Activated B cell treated with CpG ODN at 0.5 μM for 24 hours (primary cell): ENCODE measurements at regions not wholly inside any gene's neighbourhood (a gene's known extent, or its start where the extent isn't known, plus 50 kb on each side); places are given as distances from the start of the nearest gene placed in this dataset.
"Not testable (repeated sequence)": the region's sequence is repeated elsewhere in the genome, so short reads cannot be mapped to it uniquely, and the experiment has no call there.

Source experiments
- ATAC-seq: fragments of 200-7000 bp; cut with Tn5 transposase; one replicate; pipeline ENCODE4 v1.10.0; 2021; ENCODE audit warnings: low read depth, mild to moderate bottlenecking, moderate library complexity
- CTCF ChIA-PET: fragments of 350-600 bp; sonication (Branson Sonifier 250); formaldehyde crosslinking; loops from one replicate; lab custom pipeline; 2021; ENCODE audit warnings: antibody characterized with exemption; lab: Charles Lee
- POLR2A ChIA-PET: fragments of 350-600 bp; sonication (Branson Sonifier 250); formaldehyde crosslinking; loops from one replicate; lab custom pipeline; 2021; ENCODE audit warnings: antibody characterized with exemption; lab: Charles Lee
- DNase-seq: peaks from one replicate; pipeline ENCODE4 v3.0.0; 2022
- H3K27ac Mint-ChIP-seq: one replicate; pipeline ENCODE4 v1.8.0; 2020; ENCODE audit warnings: mixed read lengths
- H3K27me3 Mint-ChIP-seq: one replicate; pipeline ENCODE4 v1.8.0; 2021; ENCODE audit warnings: mixed read lengths
- H3K36me3 Mint-ChIP-seq: one replicate; pipeline ENCODE4 v1.8.0; 2021; ENCODE audit warnings: low read depth, mixed read lengths
- H3K4me1 Mint-ChIP-seq: one replicate; pipeline ENCODE4 v1.8.0; 2021; ENCODE audit warnings: mixed read lengths
- H3K4me3 Mint-ChIP-seq: one replicate; pipeline ENCODE4 v1.8.0; 2020; ENCODE audit warnings: mild to moderate bottlenecking, mixed read lengths
- H3K9me3 Mint-ChIP-seq: one replicate; pipeline ENCODE4 v1.8.0; 2020; ENCODE audit warnings: mixed read lengths
- intact Hi-C: fragments of 100-400 bp; cut with micrococcal nuclease; formaldehyde crosslinking; loops from one replicate; pipeline ENCODE4 v1.15.1; 2024
- TF ChIP-seq, protein P1 (sequence below): fragments of 200-600 bp; IDR thresholded peaks from one replicate; pipeline ENCODE4 v1.8.0; 2022; ENCODE audit warnings: antibody characterized with exemption, mild to moderate bottlenecking

DNA sequence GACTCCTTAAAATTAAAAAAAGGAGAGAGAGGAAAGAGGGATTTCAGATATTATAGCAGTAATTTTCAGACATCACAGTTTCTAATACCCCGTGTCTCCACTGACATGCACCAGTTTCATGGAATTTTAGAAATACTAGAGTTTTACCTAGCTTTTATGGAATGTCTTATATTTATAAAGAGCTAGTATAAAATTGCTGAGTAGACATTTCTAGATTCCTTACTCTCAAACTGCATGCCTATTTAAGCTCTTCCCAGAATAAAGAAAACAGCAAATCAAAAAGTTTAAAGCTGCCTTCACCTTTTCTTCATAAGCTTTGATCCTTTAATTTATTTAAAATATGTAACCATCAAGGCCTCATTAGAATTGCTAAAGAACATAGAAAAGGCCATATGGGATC is 247.4 kb upstream of the IL12A start:
- POLR2A ChIA-PET: no interaction called here
- Mint-ChIP-seq H3K9me3 (no peaks in the 10 kb centered on the region), H3K36me3 (no peaks in the 10 kb centered on the region), H3K27ac (no peak overlapping the region), H3K27me3 (peaks cover 19% of the 10 kb centered on the region), H3K4me1 (no peaks in the 10 kb centered on the region), H3K4me3 (no peak overlapping the region)
- CTCF ChIA-PET: no interaction called here
- ATAC-seq (no peak), DNase-seq (no peak)
- TF ChIP-seq, protein P1, sequence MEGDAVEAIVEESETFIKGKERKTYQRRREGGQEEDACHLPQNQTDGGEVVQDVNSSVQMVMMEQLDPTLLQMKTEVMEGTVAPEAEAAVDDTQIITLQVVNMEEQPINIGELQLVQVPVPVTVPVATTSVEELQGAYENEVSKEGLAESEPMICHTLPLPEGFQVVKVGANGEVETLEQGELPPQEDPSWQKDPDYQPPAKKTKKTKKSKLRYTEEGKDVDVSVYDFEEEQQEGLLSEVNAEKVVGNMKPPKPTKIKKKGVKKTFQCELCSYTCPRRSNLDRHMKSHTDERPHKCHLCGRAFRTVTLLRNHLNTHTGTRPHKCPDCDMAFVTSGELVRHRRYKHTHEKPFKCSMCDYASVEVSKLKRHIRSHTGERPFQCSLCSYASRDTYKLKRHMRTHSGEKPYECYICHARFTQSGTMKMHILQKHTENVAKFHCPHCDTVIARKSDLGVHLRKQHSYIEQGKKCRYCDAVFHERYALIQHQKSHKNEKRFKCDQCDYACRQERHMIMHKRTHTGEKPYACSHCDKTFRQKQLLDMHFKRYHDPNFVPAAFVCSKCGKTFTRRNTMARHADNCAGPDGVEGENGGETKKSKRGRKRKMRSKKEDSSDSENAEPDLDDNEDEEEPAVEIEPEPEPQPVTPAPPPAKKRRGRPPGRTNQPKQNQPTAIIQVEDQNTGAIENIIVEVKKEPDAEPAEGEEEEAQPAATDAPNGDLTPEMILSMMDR: no peak
- intact Hi-C loops: no loop called here

- TF ChIP-seq, protein P1: no peak
- Mint-ChIP-seq H3K27me3 (peaks cover 1% of the 10 kb centered on the region), H3K27ac (no peak overlapping the region), H3K4me3 (no peak overlapping the region), H3K36me3 (no peaks in the 10 kb centered on the region), H3K9me3 (no peaks in the 10 kb centered on the region), H3K4me1 (no peaks in the 10 kb centered on the region)
- no peak for DNase-seq
- intact Hi-C loops: no loop called here
- no peak for ATAC-seq
- CTCF ChIA-PET: no interaction called here
- POLR2A ChIA-PET: no interaction called here
These were observed 240.2 kb upstream of the IL12A start for GRCh38 chr3:159748425-159748824.

- H3K4me3 Mint-ChIP-seq: no peak overlapping the region
- H3K27me3 Mint-ChIP-seq: peaks cover 4% of the 10 kb centered on the region
- DNase-seq (no peak), ATAC-seq (no peak)
- H3K4me1 Mint-ChIP-seq: no peaks in the 10 kb centered on the region
- no peaks in the 10 kb centered on the region for H3K9me3 Mint-ChIP-seq
- CTCF ChIA-PET: no interaction called here
- no peak overlapping the region for H3K27ac Mint-ChIP-seq
- intact Hi-C loops: no loop called here
- TF ChIP-seq, protein P1: no peak
- POLR2A ChIA-PET: no interaction called here
- H3K36me3 Mint-ChIP-seq: no peaks in the 10 kb centered on the region
These were observed 239.2 kb upstream of the IL12A start for GRCh38 chr3:159749406-159749805.

DNA sequence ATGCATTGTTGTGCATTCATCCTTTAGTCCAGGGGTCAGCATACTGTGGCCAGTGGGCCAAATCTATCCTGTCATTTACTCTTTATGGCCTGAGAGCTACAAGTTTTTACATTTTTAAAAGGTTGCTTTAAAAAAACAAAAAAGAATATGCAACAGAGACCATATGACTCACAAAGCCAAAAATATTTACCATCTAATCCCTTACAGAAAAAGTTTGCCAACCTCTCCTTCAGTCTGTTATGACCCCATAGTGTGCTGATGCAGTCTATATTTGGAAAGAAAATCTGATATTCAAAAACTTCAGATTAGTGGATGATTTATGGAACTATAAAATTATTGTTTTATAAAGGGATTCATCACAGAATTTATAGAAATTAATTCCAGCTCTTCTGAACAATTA is 237.5 kb upstream of the IL12A start:
- DNase-seq: no peak
- Mint-ChIP-seq H3K36me3 (no peaks in the 10 kb centered on the region), H3K4me1 (no peaks in the 10 kb centered on the region), H3K4me3 (no peak overlapping the region), H3K27me3 (peaks cover 4% of the 10 kb centered on the region), H3K27ac (no peak overlapping the region), H3K9me3 (peaks cover 2% of the 10 kb centered on the region)
- intact Hi-C loops: no loop called here
- POLR2A ChIA-PET: no interaction called here
- CTCF ChIA-PET: no interaction called here
- no peak for ATAC-seq
- TF ChIP-seq, protein P1: no peak

GRCh38 chr3:159751752-159752151 is 236.9 kb upstream of the IL12A start:
- Mint-ChIP-seq H3K4me1 (no peaks in the 10 kb centered on the region), H3K36me3 (no peaks in the 10 kb centered on the region), H3K4me3 (no peak overlapping the region), H3K27me3 (peaks cover 4% of the 10 kb centered on the region), H3K9me3 (peaks cover 5% of the 10 kb centered on the region), H3K27ac (no peak overlapping the region)
- DNase-seq (no peak), ATAC-seq (no peak)
- POLR2A ChIA-PET: no interaction called here
- TF ChIP-seq, protein P1: no peak
- intact Hi-C loops: no loop called here
- CTCF ChIA-PET: no interaction called here

DNA sequence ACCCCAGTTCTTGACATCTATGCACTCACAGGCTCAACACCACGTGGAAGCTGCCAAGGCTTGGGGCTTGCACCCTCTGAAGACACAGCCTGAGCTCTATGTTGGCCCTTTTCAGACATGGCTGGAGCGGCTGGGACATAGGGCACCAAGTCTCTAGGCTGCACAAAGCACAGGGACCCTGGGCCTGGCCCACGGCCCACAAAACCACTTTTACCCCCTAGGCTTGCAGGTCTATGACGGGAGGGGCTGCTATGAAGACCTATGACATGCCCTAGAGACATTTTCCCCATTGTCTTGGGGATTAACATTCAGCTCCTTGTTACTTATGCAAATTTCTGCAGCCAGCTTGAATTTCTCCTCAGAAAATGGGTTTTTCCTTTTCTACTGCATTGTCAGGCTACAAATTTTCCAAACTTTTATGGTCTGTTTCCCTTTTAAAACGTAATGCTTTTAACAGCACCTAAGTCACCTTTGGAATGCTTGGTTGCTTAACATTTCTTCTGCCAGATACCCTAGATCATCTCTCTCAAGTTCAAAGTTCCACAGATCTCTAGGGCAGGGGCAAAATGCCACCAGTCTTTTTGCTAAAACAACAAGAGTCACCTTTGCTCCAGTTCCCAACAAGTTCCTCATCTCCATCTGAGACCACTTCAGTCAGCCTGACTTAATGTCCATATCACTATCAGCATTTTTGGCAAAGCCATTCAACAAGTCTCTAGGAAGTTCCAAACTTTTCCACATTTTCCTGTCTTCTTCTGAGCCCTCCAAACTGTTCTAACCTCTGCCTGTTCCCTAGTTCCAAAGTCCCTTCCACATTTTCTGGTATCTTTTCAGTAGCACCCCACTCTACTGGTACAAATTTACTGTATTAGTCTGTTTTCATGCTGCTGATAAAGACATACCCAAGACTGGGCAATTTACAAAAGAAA is 232.1 kb upstream of the IL12A start:
- POLR2A ChIA-PET, H3K4me3 Mint-ChIP-seq, H3K9me3 Mint-ChIP-seq, H3K27me3 Mint-ChIP-seq, H3K4me1 Mint-ChIP-seq, ATAC-seq, DNase-seq, H3K27ac Mint-ChIP-seq, H3K36me3 Mint-ChIP-seq, intact Hi-C loops, CTCF ChIA-PET: not testable (repeated sequence)
